ENCODE measurements at regions not wholly inside any gene's neighbourhood (a gene's known extent, or its start where the extent isn't known, plus 50 kb on each side); places are given as distances from the start of the nearest gene placed in this dataset.

DNA sequence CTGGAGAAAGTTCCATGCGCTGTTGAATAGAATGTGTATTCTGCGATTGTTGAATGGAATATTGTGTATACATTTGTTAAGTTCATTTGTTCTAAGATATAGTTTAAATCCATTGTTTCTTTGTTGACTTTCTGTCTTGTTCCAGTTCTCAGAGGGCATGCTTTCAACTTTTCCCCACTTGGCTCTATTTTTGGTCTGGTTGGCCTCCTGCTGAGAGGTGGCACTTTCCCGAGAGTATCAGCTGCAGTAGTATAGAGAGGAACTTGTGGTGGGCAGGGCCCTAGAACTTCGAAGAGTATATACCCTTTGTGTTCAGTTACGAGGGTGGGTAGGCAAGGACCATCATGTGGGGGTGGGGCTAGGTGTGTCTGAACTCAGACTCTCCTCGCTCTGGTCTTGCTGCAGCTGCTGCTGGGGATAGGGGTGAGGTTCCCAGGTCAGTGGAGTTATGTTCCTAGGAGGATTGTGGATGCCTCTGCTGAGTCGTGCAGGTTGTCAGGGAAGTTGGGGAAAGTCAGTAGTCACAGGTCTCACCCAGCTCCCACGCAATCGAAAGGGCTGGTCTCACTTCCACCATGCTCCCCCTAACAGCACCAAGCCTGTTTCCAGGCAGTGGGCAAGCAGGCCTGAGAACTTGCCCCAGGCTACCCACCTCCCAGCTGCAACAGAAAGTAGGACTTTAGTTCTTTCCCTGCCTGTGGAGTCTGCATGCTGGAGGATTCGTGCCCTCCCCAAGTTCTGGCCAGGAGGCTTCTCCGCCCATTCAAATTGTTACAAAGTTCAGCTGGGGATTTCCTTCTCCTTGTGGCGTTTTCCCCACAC is 118.9 kb upstream of the SSTR4 start:
- no peak overlapping the region for H3K9ac ChIP-seq
- no peaks in the 10 kb centered on the region for H3K9me2 ChIP-seq
- H4K20me1 ChIP-seq (ENCODE audit: insufficient read depth) = no peaks in the 10 kb centered on the region
- no peak overlapping the region for H3K4me2 ChIP-seq
- no peaks in the 10 kb centered on the region for H3K79me2 ChIP-seq (ENCODE audit: insufficient read depth)
- H3K27ac ChIP-seq (ENCODE audit: low read depth in 2 of 2, low read length in 1 of 2) = no peak overlapping the region
- POLR2A ChIA-PET = no interaction called here
- H3K27me3 ChIP-seq (ENCODE audit: insufficient read depth) = peaks cover 5% of the 10 kb centered on the region
- H3K4me3 ChIP-seq (ENCODE audit: low read depth in 2 of 2, low read length in 1 of 2) = no peak overlapping the region
- no peaks in the 10 kb centered on the region for H3K36me3 ChIP-seq (replicated peaks in 1 of 2; ENCODE audit: control insufficient read depth in 1 of 2, insufficient read depth in 2 of 2, low read length in 1 of 2)
- TF ChIP-seq EP300 (IDR thresholded peaks at IDR 0.05; ENCODE audit: borderline replicate concordance in 1 of 2, low read depth in 1 of 2, low read length in 1 of 2) (no peak), ELF1 (IDR thresholded peaks at IDR 0.05) (no peak), SIN3A (IDR thresholded peaks at IDR 0.05; ENCODE audit: borderline replicate concordance, low read depth, low read length) (no peak), NRF1 (IDR thresholded peaks at IDR 0.05; ENCODE audit: low read depth, low read length) (no peak), RFX5 (IDR thresholded peaks at IDR 0.05; ENCODE audit: low read length) (no peak), POLR2AphosphoS5 (IDR thresholded peaks at IDR 0.05; ENCODE audit: low read depth, low read length) (no peak), TCF12 (IDR thresholded peaks at IDR 0.05) (no peak), FOXM1 (IDR thresholded peaks at IDR 0.05; ENCODE audit: low read depth) (no peak), TAF1 (IDR thresholded peaks at IDR 0.05; ENCODE audit: borderline replicate concordance, low read depth, low read length) (no peak), FOXJ3 (CRISPR knock-in tag; IDR thresholded peaks at IDR 0.05) (no peak), FOSL2 (IDR thresholded peaks at IDR 0.05; ENCODE audit: borderline replicate concordance, low read depth) (no peak), TEAD4 (IDR thresholded peaks at IDR 0.05; ENCODE audit: borderline replicate concordance, insufficient read depth) (no peak)
- TF ChIP-seq, protein P1, sequence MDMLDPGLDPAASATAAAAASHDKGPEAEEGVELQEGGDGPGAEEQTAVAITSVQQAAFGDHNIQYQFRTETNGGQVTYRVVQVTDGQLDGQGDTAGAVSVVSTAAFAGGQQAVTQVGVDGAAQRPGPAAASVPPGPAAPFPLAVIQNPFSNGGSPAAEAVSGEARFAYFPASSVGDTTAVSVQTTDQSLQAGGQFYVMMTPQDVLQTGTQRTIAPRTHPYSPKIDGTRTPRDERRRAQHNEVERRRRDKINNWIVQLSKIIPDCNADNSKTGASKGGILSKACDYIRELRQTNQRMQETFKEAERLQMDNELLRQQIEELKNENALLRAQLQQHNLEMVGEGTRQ (IDR thresholded peaks at IDR 0.05; ENCODE audit: borderline replicate concordance, low read depth, low read length) = no peak
- TF ChIP-seq, protein P2, sequence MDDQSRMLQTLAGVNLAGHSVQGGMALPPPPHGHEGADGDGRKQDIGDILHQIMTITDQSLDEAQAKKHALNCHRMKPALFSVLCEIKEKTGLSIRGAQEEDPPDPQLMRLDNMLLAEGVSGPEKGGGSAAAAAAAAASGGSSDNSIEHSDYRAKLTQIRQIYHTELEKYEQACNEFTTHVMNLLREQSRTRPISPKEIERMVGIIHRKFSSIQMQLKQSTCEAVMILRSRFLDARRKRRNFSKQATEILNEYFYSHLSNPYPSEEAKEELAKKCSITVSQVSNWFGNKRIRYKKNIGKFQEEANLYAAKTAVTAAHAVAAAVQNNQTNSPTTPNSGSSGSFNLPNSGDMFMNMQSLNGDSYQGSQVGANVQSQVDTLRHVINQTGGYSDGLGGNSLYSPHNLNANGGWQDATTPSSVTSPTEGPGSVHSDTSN (IDR thresholded peaks at IDR 0.05) = no peak
- TF ChIP-seq, protein P3, sequence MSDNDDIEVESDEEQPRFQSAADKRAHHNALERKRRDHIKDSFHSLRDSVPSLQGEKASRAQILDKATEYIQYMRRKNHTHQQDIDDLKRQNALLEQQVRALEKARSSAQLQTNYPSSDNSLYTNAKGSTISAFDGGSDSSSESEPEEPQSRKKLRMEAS (IDR thresholded peaks at IDR 0.05; ENCODE audit: low read depth) = no peak
- TF ChIP-seq, protein P4, sequence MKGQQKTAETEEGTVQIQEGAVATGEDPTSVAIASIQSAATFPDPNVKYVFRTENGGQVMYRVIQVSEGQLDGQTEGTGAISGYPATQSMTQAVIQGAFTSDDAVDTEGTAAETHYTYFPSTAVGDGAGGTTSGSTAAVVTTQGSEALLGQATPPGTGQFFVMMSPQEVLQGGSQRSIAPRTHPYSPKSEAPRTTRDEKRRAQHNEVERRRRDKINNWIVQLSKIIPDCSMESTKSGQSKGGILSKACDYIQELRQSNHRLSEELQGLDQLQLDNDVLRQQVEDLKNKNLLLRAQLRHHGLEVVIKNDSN (IDR thresholded peaks at IDR 0.05; ENCODE audit: borderline replicate concordance, low read depth) = no peak
- DNase-seq = no peak
- CTCF ChIA-PET = no interaction called here
- 0 out of 4 replicates have a peak, but pooled peaks cover 0 to under 1% of the 10 kb centered on the region in 2 experiments for H3K4me1 ChIP-seq (ENCODE audit: control insufficient read depth in 1 of 2, insufficient read depth in 2 of 2, low read depth in 1 of 2, low read length in 1 of 2)
- H3F3A ChIP-seq (replicated peaks; ENCODE audit: insufficient read depth) = no peaks in the 10 kb centered on the region
- no peaks in the 10 kb centered on the region for H3K9me3 ChIP-seq
- 29% methylated on average over 12 of the region's 12 CpGs for WGBS (ENCODE audit: low lambda C conversion rate)
- no peak overlapping the region for H2AFZ ChIP-seq (ENCODE audit: low read depth)

Measured in SK-N-SH (cell line).